ENCODE measurements at regions not wholly inside any gene's neighbourhood (a gene's known extent, or its start where the extent isn't known, plus 50 kb on each side); places are given as distances from the start of the nearest gene placed in this dataset.

DNA sequence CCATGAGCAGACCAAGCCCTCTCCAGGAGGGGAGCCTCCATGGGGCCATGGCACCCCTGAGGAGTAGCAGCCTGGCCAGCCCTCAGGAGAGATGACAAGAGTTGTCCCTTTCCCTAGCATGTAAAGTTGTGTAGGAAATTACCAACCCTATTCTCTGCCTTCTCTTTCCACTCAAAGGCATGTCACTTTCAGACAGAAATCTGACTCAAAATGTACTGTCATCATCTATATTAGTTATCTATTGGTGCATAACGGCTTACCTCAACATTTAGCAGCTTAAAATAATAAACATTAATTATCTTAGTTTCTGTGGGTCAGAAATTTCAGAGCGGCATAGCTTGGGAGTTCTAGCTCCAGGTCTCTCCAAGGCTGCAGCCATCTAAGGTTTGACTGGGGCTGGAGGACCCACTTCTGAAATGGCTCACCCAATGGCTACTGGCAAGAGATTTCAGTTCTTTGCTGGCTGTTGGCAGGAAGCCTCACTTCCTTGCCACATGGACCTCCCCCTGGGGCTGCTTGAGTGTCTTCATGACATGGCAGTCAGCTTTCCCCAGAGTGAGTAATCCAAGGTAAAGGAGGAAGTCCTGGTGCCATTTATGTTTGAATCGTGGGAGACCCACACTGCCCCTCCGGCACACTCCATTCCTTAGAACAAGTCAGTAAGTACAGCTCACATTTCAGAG lies 632.3 kb downstream of the CCDC171 start:
- no peak overlapping the region for H3K4me3 ChIP-seq (ENCODE audit: low read depth in 1 of 2, low read length in 2 of 2)
- no peaks in the 10 kb centered on the region for H3K27me3 ChIP-seq (ENCODE audit: control insufficient read depth in 1 of 2, insufficient read depth in 2 of 2, low read length in 2 of 2)
- no peaks in the 10 kb centered on the region for H3K9me3 ChIP-seq (ENCODE audit: control insufficient read depth in 2 of 2, insufficient read depth in 1 of 2, low read depth in 1 of 2, low read length in 1 of 2)
- no peaks in the 10 kb centered on the region for H3K4me1 ChIP-seq (ENCODE audit: control insufficient read depth in 2 of 2, insufficient read depth in 2 of 2, low read length in 1 of 2)
- H3K27ac ChIP-seq (ENCODE audit: low read depth in 2 of 2, low read length in 1 of 2) = no peak overlapping the region
- 92% methylated on average over 4 of the region's 4 CpGs for WGBS, 2 donors
- H3K36me3 ChIP-seq (ENCODE audit: control insufficient read depth in 2 of 2, insufficient read depth in 2 of 2, low read length in 1 of 2) = no peaks in the 10 kb centered on the region

DNA sequence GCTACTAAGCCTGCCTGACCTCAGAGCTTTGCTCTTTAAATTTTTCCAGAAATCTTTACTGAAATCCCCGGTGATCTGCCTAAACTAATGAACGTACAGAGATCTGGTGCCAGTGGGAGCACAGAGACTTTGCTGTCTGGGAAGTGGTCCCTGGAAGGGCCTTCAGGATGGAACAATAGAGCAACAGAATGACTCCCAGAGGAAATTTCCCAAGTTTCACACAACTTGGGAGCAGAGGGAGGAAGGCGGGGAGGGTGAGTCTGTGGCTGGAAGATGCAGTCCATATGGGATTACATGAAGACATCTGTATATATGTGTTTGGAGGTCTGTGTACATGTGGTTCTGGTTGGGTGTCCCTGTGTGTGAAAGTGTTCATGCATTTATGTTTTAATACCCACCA lies 638.3 kb downstream of the CCDC171 start:
- Histone ChIP-seq H3K27ac (ENCODE audit: low read depth in 2 of 2, low read length in 1 of 2) (no peak overlapping the region), H3K27me3 (ENCODE audit: control insufficient read depth in 1 of 2, insufficient read depth in 2 of 2, low read length in 2 of 2) (no peaks in the 10 kb centered on the region), H3K9me3 (ENCODE audit: control insufficient read depth in 2 of 2, insufficient read depth in 1 of 2, low read depth in 1 of 2, low read length in 1 of 2) (no peaks in the 10 kb centered on the region), H3K4me3 (ENCODE audit: low read depth in 1 of 2, low read length in 2 of 2) (no peak overlapping the region), H3K4me1 (ENCODE audit: control insufficient read depth in 2 of 2, insufficient read depth in 2 of 2, low read length in 1 of 2) (peaks cover 2 to 4% of the 10 kb centered on the region in 2 donors), H3K36me3 (ENCODE audit: control insufficient read depth in 2 of 2, insufficient read depth in 2 of 2, low read length in 1 of 2) (no peaks in the 10 kb centered on the region)
- WGBS, 2 donors = 80 to 94% methylated on average over 3 of the region's 3 CpGs

DNA sequence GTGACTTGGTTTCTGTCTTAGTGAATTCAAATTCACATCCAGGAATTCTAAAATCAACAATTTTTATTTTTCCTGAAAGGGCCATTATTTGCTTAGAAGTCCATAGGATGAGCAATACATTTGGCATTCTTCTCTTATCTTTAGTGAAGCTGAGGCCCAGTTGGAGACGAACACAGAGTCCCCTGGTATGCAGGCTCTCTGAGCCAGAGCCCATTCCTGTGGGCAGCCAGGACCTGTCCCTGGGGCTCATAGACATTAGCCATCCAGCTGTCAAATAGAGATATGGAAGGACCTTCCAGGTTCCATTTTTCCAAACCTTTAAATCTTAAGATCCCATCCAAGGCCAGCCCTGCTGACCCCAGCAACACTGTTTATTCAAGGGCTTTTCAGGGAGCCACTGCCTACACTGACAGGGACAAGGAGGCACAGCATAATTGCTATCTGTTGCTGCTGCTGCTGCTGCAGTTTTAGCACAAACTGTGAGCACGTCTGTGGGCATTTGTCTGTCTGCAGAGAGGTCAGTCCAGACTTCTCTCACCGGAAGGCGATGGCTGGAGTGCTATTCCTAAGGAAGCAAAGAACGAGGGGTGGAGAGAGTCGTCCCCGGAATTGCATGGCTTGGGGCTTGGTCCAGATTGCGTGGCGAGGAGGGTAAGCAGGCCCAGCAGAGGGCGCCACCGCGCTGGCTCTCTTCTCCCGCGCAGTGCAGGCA lies 639.0 kb downstream of the CCDC171 start:
- Histone ChIP-seq H3K36me3 (ENCODE audit: control insufficient read depth in 2 of 2, insufficient read depth in 2 of 2, low read length in 1 of 2) (no peaks in the 10 kb centered on the region), H3K4me1 (ENCODE audit: control insufficient read depth in 2 of 2, insufficient read depth in 2 of 2, low read length in 1 of 2) (peaks cover 2 to 4% of the 10 kb centered on the region in 2 donors), H3K27ac (ENCODE audit: low read depth in 2 of 2, low read length in 1 of 2) (no peak overlapping the region), H3K4me3 (ENCODE audit: low read depth in 1 of 2, low read length in 2 of 2) (no peak overlapping the region), H3K9me3 (ENCODE audit: control insufficient read depth in 2 of 2, insufficient read depth in 1 of 2, low read depth in 1 of 2, low read length in 1 of 2) (no peaks in the 10 kb centered on the region), H3K27me3 (ENCODE audit: control insufficient read depth in 1 of 2, insufficient read depth in 2 of 2, low read length in 2 of 2) (no peaks in the 10 kb centered on the region)
- 6 to 18% methylated on average over 14 of the region's 14 CpGs for WGBS, 2 donors

DNA sequence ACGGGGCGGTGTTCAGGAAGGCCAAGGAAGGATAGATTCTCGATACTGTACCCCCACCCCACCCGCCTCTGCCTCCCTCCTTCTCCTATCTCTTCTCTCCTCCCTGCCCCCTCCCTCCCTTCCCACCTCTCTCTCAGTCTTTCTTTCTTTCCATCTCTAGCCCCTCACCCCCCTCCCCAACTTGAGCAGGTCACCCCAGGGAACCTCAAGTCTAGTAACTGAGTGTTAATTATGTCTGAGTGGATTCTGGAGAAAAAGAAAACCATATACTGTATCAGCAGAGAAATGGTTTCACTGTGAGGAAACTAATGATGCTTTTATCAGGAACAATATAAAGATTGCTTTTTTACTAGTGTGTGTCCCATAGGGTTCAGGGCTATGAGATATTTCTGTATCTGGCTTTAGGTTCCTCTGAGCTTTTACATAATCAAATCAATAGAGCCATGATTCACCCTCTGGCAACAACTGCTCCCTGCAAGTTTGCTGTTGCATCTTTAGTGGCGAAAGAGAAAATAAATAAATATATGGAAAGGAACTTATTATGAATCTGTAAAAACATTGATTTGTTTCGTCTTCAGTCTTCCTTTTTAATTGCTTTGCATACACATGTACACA lies 639.7 kb downstream of the CCDC171 start:
- H3K4me3 ChIP-seq (ENCODE audit: low read depth in 1 of 2, low read length in 2 of 2) = no peak overlapping the region
- WGBS, 2 donors = 34 to 83% methylated on average over 2 to 6 of the region's 6 CpGs

DNA sequence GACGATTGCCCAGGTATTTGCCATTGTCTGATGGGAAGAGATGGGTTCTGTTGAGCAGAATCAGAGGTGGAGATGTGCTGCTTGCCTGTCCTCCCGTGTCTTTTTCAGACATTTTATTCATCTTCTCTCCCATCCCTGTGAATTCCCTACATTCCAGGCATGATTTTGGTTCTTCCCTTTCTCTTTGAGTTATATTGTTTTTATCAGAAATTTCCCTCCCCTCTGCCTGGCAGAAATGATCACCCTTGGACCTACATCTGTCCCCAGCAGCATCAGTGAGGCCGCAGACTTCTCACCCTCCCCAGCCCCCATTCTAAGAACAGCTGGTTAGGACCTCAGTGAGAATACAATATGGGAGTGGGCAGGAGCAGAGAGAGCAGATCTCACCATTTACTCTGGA lies 640.2 kb downstream of the CCDC171 start:
- peaks cover 2 to 4% of the 10 kb centered on the region in 2 donors for H3K4me1 ChIP-seq (ENCODE audit: control insufficient read depth in 2 of 2, insufficient read depth in 2 of 2, low read length in 1 of 2)
- no peaks in the 10 kb centered on the region for H3K9me3 ChIP-seq (ENCODE audit: control insufficient read depth in 2 of 2, insufficient read depth in 1 of 2, low read depth in 1 of 2, low read length in 1 of 2)
- no peaks in the 10 kb centered on the region for H3K36me3 ChIP-seq (ENCODE audit: control insufficient read depth in 2 of 2, insufficient read depth in 2 of 2, low read length in 1 of 2)
- no peak overlapping the region for H3K4me3 ChIP-seq (ENCODE audit: low read depth in 1 of 2, low read length in 2 of 2)
- 80 to 90% methylated on average over 3 of the region's 3 CpGs for WGBS, 2 donors
- no peaks in the 10 kb centered on the region for H3K27me3 ChIP-seq (ENCODE audit: control insufficient read depth in 1 of 2, insufficient read depth in 2 of 2, low read length in 2 of 2)
- no peak overlapping the region for H3K27ac ChIP-seq (ENCODE audit: low read depth in 2 of 2, low read length in 1 of 2)

More for the DNA sequence above, 639.7 kb downstream of the CCDC171 start:
- Histone ChIP-seq H3K27ac (ENCODE audit: low read depth in 2 of 2, low read length in 1 of 2) (no peak overlapping the region), H3K4me1 (ENCODE audit: control insufficient read depth in 2 of 2, insufficient read depth in 2 of 2, low read length in 1 of 2) (peaks cover 2 to 4% of the 10 kb centered on the region in 2 donors), H3K36me3 (ENCODE audit: control insufficient read depth in 2 of 2, insufficient read depth in 2 of 2, low read length in 1 of 2) (no peaks in the 10 kb centered on the region), H3K9me3 (ENCODE audit: control insufficient read depth in 2 of 2, insufficient read depth in 1 of 2, low read depth in 1 of 2, low read length in 1 of 2) (no peaks in the 10 kb centered on the region), H3K27me3 (ENCODE audit: control insufficient read depth in 1 of 2, insufficient read depth in 2 of 2, low read length in 2 of 2) (no peaks in the 10 kb centered on the region)

DNA sequence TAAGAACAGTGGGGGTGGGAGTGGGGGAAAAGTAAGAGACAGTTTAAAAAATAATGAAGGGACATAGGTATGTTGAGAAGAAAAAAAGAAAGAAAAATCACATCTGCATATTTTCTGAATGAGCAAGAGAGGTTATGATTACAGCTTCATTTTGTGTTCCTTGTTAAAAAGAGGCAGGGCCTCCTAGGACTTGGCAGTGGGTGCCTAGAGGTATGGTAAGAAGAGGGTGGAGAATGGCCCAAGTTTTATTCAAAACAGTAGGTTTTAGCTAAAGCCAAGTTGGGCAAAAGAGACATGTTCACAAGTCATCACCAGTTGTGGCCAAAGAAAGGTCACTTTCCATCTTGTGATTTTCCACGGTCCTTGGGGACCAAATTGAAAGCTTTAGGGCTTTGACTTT lies 643.4 kb downstream of the CCDC171 start:
- no peaks in the 10 kb centered on the region for H3K9me3 ChIP-seq (ENCODE audit: control insufficient read depth in 2 of 2, insufficient read depth in 1 of 2, low read depth in 1 of 2, low read length in 1 of 2)
- no peak overlapping the region for H3K4me3 ChIP-seq (ENCODE audit: low read depth in 1 of 2, low read length in 2 of 2)
- no peak overlapping the region for H3K27ac ChIP-seq (ENCODE audit: low read depth in 2 of 2, low read length in 1 of 2)
- WGBS, 2 donors = 74 to 83% methylated on average over 1 of the region's 1 CpG
- peaks cover 2 to 4% of the 10 kb centered on the region in 2 donors for H3K4me1 ChIP-seq (ENCODE audit: control insufficient read depth in 2 of 2, insufficient read depth in 2 of 2, low read length in 1 of 2)
- no peaks in the 10 kb centered on the region for H3K36me3 ChIP-seq (ENCODE audit: control insufficient read depth in 2 of 2, insufficient read depth in 2 of 2, low read length in 1 of 2)
- H3K27me3 ChIP-seq (ENCODE audit: control insufficient read depth in 1 of 2, insufficient read depth in 2 of 2, low read length in 2 of 2) = no peaks in the 10 kb centered on the region

DNA sequence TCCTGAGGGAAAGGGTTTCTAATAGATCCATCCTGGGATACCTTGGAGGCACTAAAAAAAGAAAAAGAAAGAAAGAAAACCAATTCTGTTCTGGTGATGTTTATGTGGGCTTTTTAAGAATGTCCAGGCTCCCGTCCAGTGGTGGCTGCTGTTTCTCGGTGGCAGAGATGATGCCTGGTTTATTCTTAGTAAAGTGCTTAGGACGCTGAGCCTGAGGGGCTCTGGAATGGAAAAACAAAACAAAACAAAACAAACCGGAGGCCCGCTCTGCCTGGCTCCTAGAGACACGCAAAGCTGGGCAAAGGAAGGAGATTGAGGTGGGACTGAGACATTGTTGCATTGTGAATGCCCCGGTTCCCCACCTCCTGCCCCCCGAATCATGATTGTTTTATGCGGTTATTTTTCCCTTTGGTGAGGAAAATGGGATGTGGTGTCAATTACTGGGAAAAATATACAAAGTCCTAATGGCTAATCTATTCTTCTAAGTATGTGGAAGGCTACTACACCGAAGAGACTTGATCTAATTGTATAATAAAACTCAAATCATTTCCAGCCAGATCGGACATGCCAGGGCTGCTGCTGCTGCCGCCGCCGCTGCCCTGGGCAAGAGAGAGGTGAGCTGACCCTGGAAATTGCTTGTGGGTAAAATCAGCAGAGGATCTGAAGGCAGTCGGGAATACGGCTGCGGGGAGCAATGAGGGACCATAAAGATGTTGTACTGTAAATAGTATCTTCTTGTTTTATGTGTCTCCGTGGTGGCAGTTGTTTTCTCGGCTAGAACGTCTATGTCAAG lies 644.9 kb downstream of the CCDC171 start:
- Histone ChIP-seq H3K9me3 (ENCODE audit: control insufficient read depth in 2 of 2, insufficient read depth in 1 of 2, low read depth in 1 of 2, low read length in 1 of 2) (no peaks in the 10 kb centered on the region), H3K4me3 (ENCODE audit: low read depth in 1 of 2, low read length in 2 of 2) (no peak overlapping the region), H3K36me3 (ENCODE audit: control insufficient read depth in 2 of 2, insufficient read depth in 2 of 2, low read length in 1 of 2) (no peaks in the 10 kb centered on the region), H3K4me1 (ENCODE audit: control insufficient read depth in 2 of 2, insufficient read depth in 2 of 2, low read length in 1 of 2) (no peaks in the 10 kb centered on the region), H3K27me3 (ENCODE audit: control insufficient read depth in 1 of 2, insufficient read depth in 2 of 2, low read length in 2 of 2) (no peaks in the 10 kb centered on the region), H3K27ac (ENCODE audit: low read depth in 2 of 2, low read length in 1 of 2) (no peak overlapping the region)
- WGBS, 2 donors = 77% methylated on average over 20 of the region's 20 CpGs

DNA sequence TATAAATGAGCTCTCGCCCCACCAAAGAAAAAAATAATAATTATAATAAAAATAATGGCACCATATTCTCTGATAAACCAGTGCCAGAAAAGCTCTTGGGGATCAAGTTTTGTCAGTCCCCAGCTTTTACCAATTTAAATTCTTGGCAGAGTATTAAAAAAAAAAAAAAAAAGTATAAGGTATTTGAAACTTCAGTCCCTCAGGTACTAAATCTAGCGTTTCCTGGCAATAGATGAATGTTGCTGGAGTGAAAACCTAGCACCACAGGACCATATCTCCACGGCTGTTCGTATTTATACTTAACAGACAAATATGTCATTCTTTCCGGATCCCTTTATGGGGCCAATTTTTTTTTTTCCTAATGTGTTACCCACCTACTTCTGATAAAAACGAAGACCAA lies 646.2 kb downstream of the CCDC171 start:
- 48 to 61% methylated on average over 6 of the region's 6 CpGs for WGBS, 2 donors
- Histone ChIP-seq H3K9me3 (ENCODE audit: control insufficient read depth in 2 of 2, insufficient read depth in 1 of 2, low read depth in 1 of 2, low read length in 1 of 2) (no peaks in the 10 kb centered on the region), H3K4me3 (ENCODE audit: low read depth in 1 of 2, low read length in 2 of 2) (no peak overlapping the region), H3K4me1 (ENCODE audit: control insufficient read depth in 2 of 2, insufficient read depth in 2 of 2, low read length in 1 of 2) (no peaks in the 10 kb centered on the region), H3K27me3 (ENCODE audit: control insufficient read depth in 1 of 2, insufficient read depth in 2 of 2, low read length in 2 of 2) (no peaks in the 10 kb centered on the region), H3K27ac (ENCODE audit: low read depth in 2 of 2, low read length in 1 of 2) (no peak overlapping the region), H3K36me3 (ENCODE audit: control insufficient read depth in 2 of 2, insufficient read depth in 2 of 2, low read length in 1 of 2) (no peaks in the 10 kb centered on the region)

DNA sequence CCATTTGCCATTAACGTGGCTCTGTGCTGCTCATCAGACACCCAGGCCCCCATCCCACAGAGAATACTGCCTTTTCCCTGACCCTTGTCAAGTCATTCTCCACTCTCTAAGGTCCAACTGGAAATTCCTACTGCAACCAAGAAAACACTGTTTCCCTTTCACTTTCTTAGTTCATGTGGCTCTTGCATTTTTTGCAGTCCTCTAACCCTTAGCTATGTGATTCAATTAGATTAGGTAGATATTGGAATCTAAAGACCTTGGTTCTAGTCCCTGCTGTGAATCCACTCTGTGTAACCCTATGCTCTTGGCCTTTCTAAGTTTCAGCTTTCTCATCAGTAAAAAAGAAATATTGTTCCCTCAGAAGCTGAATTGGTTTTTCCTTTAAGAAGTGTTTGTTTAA lies 649.4 kb downstream of the CCDC171 start:
- no peaks in the 10 kb centered on the region for H3K36me3 ChIP-seq (ENCODE audit: control insufficient read depth in 2 of 2, insufficient read depth in 2 of 2, low read length in 1 of 2)
- no peak overlapping the region for H3K4me3 ChIP-seq (ENCODE audit: low read depth in 1 of 2, low read length in 2 of 2)
- H3K4me1 ChIP-seq (ENCODE audit: control insufficient read depth in 2 of 2, insufficient read depth in 2 of 2, low read length in 1 of 2) = no peaks in the 10 kb centered on the region
- H3K27me3 ChIP-seq (ENCODE audit: control insufficient read depth in 1 of 2, insufficient read depth in 2 of 2, low read length in 2 of 2) = no peaks in the 10 kb centered on the region
- 78 to 91% methylated on average over 1 of the region's 1 CpG for WGBS, 2 donors
- H3K27ac ChIP-seq (ENCODE audit: low read depth in 2 of 2, low read length in 1 of 2) = no peak overlapping the region
- H3K9me3 ChIP-seq (ENCODE audit: control insufficient read depth in 2 of 2, insufficient read depth in 1 of 2, low read depth in 1 of 2, low read length in 1 of 2) = no peaks in the 10 kb centered on the region
